GM21367 (cell line): ENCODE measurements at regions not wholly inside any gene's neighbourhood (a gene's known extent, or its start where the extent isn't known, plus 50 kb on each side); places are given as distances from the start of the nearest gene placed in this dataset.
"Not testable (repeated sequence)": the region's sequence is repeated elsewhere in the genome, so short reads cannot be mapped to it uniquely, and the experiment has no call there.

Source experiments
- ATAC-seq: cut with Tn5 transposase; IDR thresholded peaks from one replicate; pipeline ENCODE4 v1.9.1; 2021; ENCODE audit not compliant: unreplicated experiment

- ATAC-seq, result not testable (repeated sequence)
Measured at GRCh38 chr5:166804223-166804622, 1487.2 kb upstream of the WWC1 start.

GRCh38 chr5:166804693-166805092 is 1486.8 kb upstream of the WWC1 start:
- not testable (repeated sequence) for ATAC-seq

GRCh38 chr5:166810093-166810658 is 1481.3 kb upstream of the WWC1 start:
- not testable (repeated sequence) for ATAC-seq

DNA sequence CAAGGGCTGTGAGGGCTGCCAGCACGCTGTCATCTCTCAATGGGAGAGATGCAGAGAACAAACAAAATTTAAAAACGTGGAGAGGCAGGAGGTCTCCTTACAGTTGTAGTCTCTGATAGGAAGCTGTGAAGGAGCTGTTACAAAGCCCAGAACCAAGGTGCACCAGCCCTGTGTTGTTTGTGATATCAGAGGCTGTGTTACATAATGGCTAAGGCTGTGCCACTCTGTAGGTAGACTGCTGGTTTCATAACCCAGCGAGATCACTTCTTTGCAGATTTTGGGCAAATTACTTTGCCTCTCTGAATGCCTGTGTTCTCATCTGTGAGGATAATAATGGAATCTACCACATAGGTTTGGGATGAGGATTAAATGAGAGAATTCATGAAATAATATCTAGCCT is 1480.7 kb upstream of the WWC1 start:
- ATAC-seq, result no peak

- no peak for ATAC-seq
Measured at GRCh38 chr5:166823360-166823759, 1468.1 kb upstream of the WWC1 start.

DNA sequence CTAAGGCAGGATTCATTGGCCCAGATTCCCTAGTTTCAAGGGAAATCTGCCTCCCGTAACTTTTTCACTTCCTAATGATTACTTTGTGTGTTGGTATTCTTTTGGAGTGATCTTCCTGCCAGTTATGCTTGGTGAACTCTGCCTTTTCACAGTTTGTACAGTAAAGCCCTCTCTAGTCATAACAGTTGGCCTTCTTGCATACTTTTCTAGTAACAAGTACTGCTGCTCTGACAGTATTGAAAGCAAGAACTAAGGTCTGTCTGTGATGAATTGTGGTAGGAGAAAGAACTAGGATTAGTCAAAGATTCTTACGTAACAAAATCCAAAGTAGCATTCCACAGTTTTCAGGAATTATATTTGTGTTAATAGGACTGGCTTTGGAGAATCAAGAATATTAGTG is 1457.2 kb upstream of the WWC1 start:
- ATAC-seq, result no peak

DNA sequence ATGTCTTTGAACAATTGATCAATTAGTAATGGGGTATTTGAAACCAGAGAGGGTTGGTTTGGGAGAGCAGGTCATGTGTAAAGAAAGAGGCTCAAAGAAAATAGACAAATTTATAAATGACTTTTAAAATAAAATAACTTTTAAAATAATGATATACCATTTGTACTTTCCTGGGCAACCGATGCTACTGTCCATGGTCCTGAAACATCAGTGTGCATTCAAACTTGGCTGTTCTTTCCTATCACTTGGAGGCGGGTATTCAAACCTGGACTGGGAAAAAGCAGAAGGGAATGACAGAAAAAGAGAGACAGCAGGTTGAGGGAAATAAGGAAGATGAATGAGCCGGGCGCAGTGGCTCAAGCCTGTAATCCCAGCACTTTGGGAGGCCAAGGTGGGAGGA is 1446.4 kb upstream of the WWC1 start:
- ATAC-seq, result no peak

- no peak for ATAC-seq
Measured at GRCh38 chr5:166856791-166857190, 1434.7 kb upstream of the WWC1 start.

- no peak for ATAC-seq
Measured at GRCh38 chr5:166860426-166860825, 1431.0 kb upstream of the WWC1 start.

DNA sequence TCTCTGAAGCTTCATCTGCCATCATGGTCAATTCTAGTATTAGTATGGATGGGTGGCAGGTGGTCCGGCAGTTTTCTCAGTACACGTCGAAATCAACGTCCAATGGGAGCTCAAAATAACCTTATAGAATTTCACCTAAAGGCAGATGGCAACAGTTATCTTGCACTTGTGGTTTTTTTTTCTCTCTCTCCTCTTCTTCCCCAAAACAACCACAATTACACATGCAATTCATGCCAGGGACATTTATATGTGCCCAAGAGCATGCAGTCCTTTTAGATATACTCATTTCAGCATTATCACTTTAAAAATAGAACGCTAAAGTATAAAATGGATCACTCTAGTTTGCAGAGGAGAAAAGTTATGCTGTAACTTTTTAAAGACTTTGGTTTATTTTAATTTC is 1428.9 kb upstream of the WWC1 start:
- no peak for ATAC-seq

GRCh38 chr5:166865206-166865605 is 1426.2 kb upstream of the WWC1 start:
- no peak for ATAC-seq

GRCh38 chr5:166880456-166880855 is 1411.0 kb upstream of the WWC1 start:
- no peak for ATAC-seq

GRCh38 chr5:166881802-166882201 is 1409.6 kb upstream of the WWC1 start:
- ATAC-seq, result no peak

- ATAC-seq, result no peak
Measured at GRCh38 chr5:166883016-166883415, 1408.4 kb upstream of the WWC1 start.

DNA sequence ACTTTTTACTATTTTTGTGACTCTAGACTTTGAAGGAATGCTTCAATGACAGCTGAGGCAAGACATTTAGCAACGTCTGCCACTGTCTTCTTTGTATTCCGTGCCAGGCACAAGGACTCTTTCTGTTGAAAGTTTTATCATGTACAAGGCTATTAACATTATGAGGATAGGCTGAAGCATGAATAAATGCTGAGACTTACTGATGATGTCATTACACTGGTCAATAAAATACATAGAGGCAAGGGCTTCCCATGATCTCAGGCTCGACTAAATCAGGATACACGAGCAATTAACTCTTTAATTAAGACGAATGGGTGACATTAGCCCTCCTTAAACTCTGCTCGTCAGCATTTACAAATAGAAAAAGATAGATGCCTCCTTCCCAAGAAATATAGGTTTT is 1393.3 kb upstream of the WWC1 start:
- ATAC-seq, result no peak

- ATAC-seq, result no peak
Measured at GRCh38 chr5:166899343-166899742, 1392.1 kb upstream of the WWC1 start.

GRCh38 chr5:166904571-166904970 is 1386.9 kb upstream of the WWC1 start:
- no peak for ATAC-seq

DNA sequence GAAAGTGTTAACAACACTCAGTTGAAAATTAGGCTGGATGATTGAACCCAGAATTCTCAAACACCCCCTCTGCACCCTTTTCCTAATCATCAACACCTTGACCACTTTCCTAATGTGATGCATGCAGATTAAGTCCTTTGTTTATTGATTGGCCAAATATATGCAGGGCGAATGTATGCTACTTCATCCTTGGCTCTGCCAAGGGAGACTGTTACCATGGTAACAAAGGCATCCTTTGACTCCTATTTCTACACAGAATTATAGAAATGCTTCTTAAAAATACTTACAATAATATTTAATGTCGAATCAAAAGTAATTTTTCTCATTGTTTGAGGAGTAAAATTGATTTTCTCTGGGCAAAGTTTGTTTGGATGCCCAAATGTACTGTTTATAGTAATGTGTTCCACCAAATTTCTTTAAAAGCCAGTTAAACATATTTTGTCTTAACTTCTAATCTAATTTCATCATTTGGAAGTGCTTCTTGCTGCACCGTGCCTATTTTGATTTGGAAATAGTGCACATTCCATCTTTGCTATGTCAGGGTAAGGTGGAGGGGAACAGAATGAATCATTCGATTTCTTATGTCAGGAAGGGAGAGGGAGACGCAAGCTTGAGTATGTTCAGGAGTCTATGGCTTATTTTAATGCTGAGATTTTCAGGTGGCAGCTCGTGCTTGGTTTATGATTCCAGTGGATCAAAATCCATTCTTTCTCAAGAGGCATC is 1384.3 kb upstream of the WWC1 start:
- ATAC-seq, result no peak

DNA sequence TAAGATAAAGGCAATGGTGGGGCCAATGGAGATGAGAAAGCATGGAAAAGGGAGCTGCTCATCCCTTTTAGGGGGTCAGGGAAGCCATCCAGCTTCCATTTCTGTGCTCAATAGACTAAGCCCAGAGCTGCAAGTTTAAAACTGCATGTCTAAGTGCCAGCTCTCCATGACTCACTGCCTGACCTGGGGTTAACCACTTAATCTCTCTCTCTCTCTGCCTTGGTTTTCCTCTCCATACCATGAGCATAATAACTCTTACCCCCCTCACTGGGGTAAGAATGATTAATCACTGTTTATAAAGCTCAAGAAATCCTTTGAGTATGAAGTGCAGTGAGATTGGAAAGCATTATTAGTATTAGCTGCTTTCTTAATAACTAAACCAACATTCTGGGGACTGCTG is 1382.4 kb upstream of the WWC1 start:
- no peak for ATAC-seq

DNA sequence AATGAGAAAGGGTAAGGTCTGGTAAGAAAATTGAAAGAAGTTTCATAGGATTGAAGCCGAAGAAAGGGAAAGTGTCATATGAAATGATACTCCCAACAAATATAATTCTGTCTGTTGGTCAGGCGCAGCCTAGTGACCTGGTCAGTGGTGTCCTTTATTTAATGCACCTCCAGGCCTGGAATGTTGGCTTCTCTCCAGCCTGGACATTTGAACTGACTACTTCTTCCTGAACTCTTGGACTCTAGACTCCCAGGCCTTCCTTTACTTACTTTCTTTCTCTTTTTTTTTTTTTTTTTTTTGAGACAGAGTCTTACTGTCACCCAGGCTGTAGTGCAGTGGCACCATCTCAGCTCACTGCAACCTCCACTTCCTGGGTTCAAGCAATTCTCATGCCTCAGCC is 1381.5 kb upstream of the WWC1 start:
- no peak for ATAC-seq

DNA sequence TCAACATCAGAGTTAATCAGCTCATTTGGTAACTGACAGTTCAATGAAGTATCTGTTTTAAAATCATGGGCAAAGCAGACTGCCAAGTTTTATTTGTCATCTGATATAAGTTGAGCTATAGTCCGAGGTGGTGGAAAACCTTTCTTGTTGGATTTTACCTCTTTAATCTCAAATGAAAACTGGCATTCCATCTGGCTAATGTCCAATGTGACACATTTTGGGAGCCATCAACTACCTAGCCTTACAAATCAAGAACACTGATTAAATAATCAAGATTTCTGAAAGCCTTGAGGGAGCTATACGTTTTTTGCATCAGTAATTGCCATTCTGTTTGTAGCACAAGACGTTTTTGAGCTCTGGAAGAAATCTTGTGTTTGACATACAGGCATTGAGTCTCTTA is 1380.5 kb upstream of the WWC1 start:
- ATAC-seq, result no peak

DNA sequence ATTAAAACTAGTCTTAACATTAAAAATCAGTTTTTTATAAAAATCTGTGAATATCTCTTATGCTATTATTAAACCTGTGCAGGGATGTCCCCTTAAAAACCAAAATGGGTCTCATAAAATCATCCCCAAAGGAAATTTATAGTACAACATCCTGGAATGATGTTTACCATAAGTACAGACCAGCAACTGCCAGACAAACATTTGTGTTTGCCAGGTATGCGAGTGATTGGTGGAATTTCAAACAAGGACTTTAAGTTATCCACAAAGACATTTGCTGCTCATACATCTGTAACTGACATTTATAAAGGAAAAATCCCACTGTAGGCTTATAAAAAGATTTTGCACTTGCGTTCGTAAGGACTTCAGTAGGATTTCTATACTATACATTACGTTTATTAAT is 1375.4 kb upstream of the WWC1 start:
- ATAC-seq, result no peak

DNA sequence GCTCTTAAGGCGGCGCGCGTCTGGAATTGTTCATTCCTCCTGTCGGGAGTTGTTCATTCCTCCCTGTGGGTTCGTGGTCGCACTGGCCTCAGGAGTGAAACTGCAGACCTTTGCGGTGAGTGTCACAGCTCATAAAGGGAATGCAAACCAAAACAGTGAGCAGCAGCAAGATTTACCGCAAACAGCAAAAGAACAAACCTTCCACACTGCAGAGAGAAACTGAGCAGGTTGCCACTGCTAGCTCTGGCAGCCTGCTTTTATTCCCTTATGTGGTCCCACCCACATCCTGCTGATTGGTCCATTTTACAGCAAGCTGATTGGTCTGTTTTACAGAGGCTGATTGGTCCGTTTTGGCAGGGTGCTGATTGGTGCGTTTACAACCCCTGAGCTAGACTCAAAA is 1365.3 kb upstream of the WWC1 start:
- ATAC-seq, result no peak
